Activated CD4-positive, alpha-beta memory T cell treated with anti-CD3 and anti-CD28 coated beads for 36 hours (primary cell): ENCODE measurements at regions not wholly inside any gene's neighbourhood (a gene's known extent, or its start where the extent isn't known, plus 50 kb on each side); places are given as distances from the start of the nearest gene placed in this dataset.

Experiments
- CTCF ChIA-PET: fragments of 350-600 bp; sonication (Branson Sonifier 250); formaldehyde crosslinking; loops from one replicate; lab custom pipeline; 2021; ENCODE audit warnings: antibody characterized with exemption, inconsistent platforms; lab: Charles Lee
- POLR2A ChIA-PET: fragments of 350-600 bp; sonication (Branson Sonifier 250); formaldehyde crosslinking; loops from one replicate; lab custom pipeline; 2021; ENCODE audit warnings: antibody characterized with exemption; lab: Charles Lee
- DNase-seq: peaks from one replicate; pipeline ENCODE4 v3.0.0-alpha.2; 2020
- H3K27ac Mint-ChIP-seq: one replicate; pipeline ENCODE4 v1.8.0; 2021; ENCODE audit warnings: mixed read lengths
- H3K27me3 Mint-ChIP-seq: one replicate; pipeline ENCODE4 v1.8.0; 2021; ENCODE audit warnings: mixed read lengths
- H3K36me3 Mint-ChIP-seq: one replicate; pipeline ENCODE4 v1.8.0; 2021; ENCODE audit warnings: mixed read lengths
- H3K4me1 Mint-ChIP-seq: one replicate; pipeline ENCODE4 v1.8.0; 2021; ENCODE audit warnings: low read depth, mixed read lengths
- H3K4me3 Mint-ChIP-seq: one replicate; pipeline ENCODE4 v1.8.0; 2021; ENCODE audit warnings: mild to moderate bottlenecking, mixed read lengths
- H3K9me3 Mint-ChIP-seq: one replicate; pipeline ENCODE4 v1.8.0; 2021; ENCODE audit warnings: mixed read lengths
- intact Hi-C: fragments of 100-400 bp; cut with micrococcal nuclease; formaldehyde crosslinking; loops from one replicate; pipeline ENCODE4 v1.15.1; 2023

- Mint-ChIP-seq H3K4me1 (no peaks in the 10 kb centered on the region), H3K27me3 (peaks cover 3% of the 10 kb centered on the region), H3K4me3 (no peak overlapping the region), H3K9me3 (no peaks in the 10 kb centered on the region), H3K36me3 (no peaks in the 10 kb centered on the region), H3K27ac (no peak overlapping the region)
- intact Hi-C loops, result no loop called here
- ChIA-PET CTCF (no interaction called here), POLR2A (no interaction called here)
- no peak for DNase-seq
These were observed 164.4 kb downstream of the TLR4 start for GRCh38 chr9:117868594-117868993.

GRCh38 chr9:117869287-117869686 lies 165.1 kb downstream of the TLR4 start:
- H3K9me3 Mint-ChIP-seq, result no peaks in the 10 kb centered on the region
- H3K36me3 Mint-ChIP-seq, result no peaks in the 10 kb centered on the region
- H3K27ac Mint-ChIP-seq, result no peak overlapping the region
- peaks cover 3% of the 10 kb centered on the region for H3K27me3 Mint-ChIP-seq
- intact Hi-C loops, result no loop called here
- no peak overlapping the region for H3K4me3 Mint-ChIP-seq
- no peaks in the 10 kb centered on the region for H3K4me1 Mint-ChIP-seq
- no peak for DNase-seq
- ChIA-PET POLR2A (no interaction called here), CTCF (no interaction called here)

GRCh38 chr9:117869712-117870111 lies 165.5 kb downstream of the TLR4 start:
- Mint-ChIP-seq H3K4me1 (no peaks in the 10 kb centered on the region), H3K36me3 (no peaks in the 10 kb centered on the region), H3K4me3 (no peak overlapping the region), H3K9me3 (no peaks in the 10 kb centered on the region), H3K27ac (no peak overlapping the region), H3K27me3 (peaks cover 3% of the 10 kb centered on the region)
- intact Hi-C loops, result no loop called here
- ChIA-PET POLR2A (no interaction called here), CTCF (no interaction called here)
- DNase-seq, result no peak

GRCh38 chr9:117873664-117874063 lies 169.5 kb downstream of the TLR4 start:
- H3K36me3 Mint-ChIP-seq, result no peaks in the 10 kb centered on the region

GRCh38 chr9:117875886-117876285 lies 171.7 kb downstream of the TLR4 start:
- no peak for DNase-seq
- Mint-ChIP-seq H3K36me3 (no peaks in the 10 kb centered on the region), H3K9me3 (peaks cover 3% of the 10 kb centered on the region), H3K27ac (no peak overlapping the region), H3K27me3 (no peaks in the 10 kb centered on the region), H3K4me3 (no peak overlapping the region), H3K4me1 (no peaks in the 10 kb centered on the region)
- ChIA-PET POLR2A (no interaction called here), CTCF (no interaction called here)
- intact Hi-C loops, result no loop called here

More at GRCh38 chr9:117873664-117874063, 169.5 kb downstream of the TLR4 start:
- Mint-ChIP-seq H3K4me1 (no peaks in the 10 kb centered on the region), H3K4me3 (no peak overlapping the region), H3K27me3 (no peaks in the 10 kb centered on the region), H3K9me3 (peaks cover 3% of the 10 kb centered on the region), H3K27ac (no peak overlapping the region)
- intact Hi-C loops, result no loop called here
- DNase-seq, result no peak
- ChIA-PET CTCF (no interaction called here), POLR2A (no interaction called here)

- POLR2A ChIA-PET, result no interaction called here
These were observed 178.0 kb downstream of the TLR4 start for GRCh38 chr9:117882171-117882570.

GRCh38 chr9:117886616-117887015 lies 182.4 kb downstream of the TLR4 start:
- Mint-ChIP-seq H3K36me3 (no peaks in the 10 kb centered on the region), H3K9me3 (no peaks in the 10 kb centered on the region), H3K4me1 (no peaks in the 10 kb centered on the region), H3K27me3 (no peaks in the 10 kb centered on the region), H3K4me3 (no peak overlapping the region), H3K27ac (no peak overlapping the region)
- ChIA-PET CTCF (no interaction called here), POLR2A (no interaction called here)
- no peak for DNase-seq
- intact Hi-C loops, result no loop called here

More at GRCh38 chr9:117882171-117882570, 178.0 kb downstream of the TLR4 start:
- H3K36me3 Mint-ChIP-seq, result no peaks in the 10 kb centered on the region
- no peak overlapping the region for H3K27ac Mint-ChIP-seq
- CTCF ChIA-PET, result no interaction called here
- intact Hi-C loops, result no loop called here
- no peaks in the 10 kb centered on the region for H3K4me1 Mint-ChIP-seq
- no peaks in the 10 kb centered on the region for H3K27me3 Mint-ChIP-seq
- DNase-seq, result no peak
- no peak overlapping the region for H3K4me3 Mint-ChIP-seq
- peaks cover 3% of the 10 kb centered on the region for H3K9me3 Mint-ChIP-seq

- POLR2A ChIA-PET, result no interaction called here
- intact Hi-C loops, result no loop called here
- CTCF ChIA-PET, result no interaction called here
- no peaks in the 10 kb centered on the region for H3K36me3 Mint-ChIP-seq
- H3K4me3 Mint-ChIP-seq, result no peak overlapping the region
- DNase-seq, result no peak
- no peak overlapping the region for H3K27ac Mint-ChIP-seq
- H3K9me3 Mint-ChIP-seq, result no peaks in the 10 kb centered on the region
- H3K27me3 Mint-ChIP-seq, result no peaks in the 10 kb centered on the region
- no peaks in the 10 kb centered on the region for H3K4me1 Mint-ChIP-seq
These were observed 183.2 kb downstream of the TLR4 start for GRCh38 chr9:117887383-117887782.

GRCh38 chr9:117887941-117888340 lies 183.7 kb downstream of the TLR4 start:
- Mint-ChIP-seq H3K27ac (no peak overlapping the region), H3K4me3 (no peak overlapping the region), H3K4me1 (no peaks in the 10 kb centered on the region), H3K36me3 (no peaks in the 10 kb centered on the region), H3K9me3 (no peaks in the 10 kb centered on the region), H3K27me3 (no peaks in the 10 kb centered on the region)
- DNase-seq, result no peak
- intact Hi-C loops, result no loop called here
- ChIA-PET POLR2A (no interaction called here), CTCF (no interaction called here)

- peaks cover 11% of the 10 kb centered on the region for H3K27me3 Mint-ChIP-seq
- H3K4me3 Mint-ChIP-seq, result no peak overlapping the region
- H3K4me1 Mint-ChIP-seq, result no peaks in the 10 kb centered on the region
- peaks cover 5% of the 10 kb centered on the region for H3K9me3 Mint-ChIP-seq
- H3K36me3 Mint-ChIP-seq, result no peaks in the 10 kb centered on the region
- no peak for DNase-seq
- ChIA-PET CTCF (no interaction called here), POLR2A (no interaction called here)
- intact Hi-C loops, result no loop called here
- H3K27ac Mint-ChIP-seq, result no peak overlapping the region
These were observed 199.2 kb downstream of the TLR4 start for GRCh38 chr9:117903453-117903852.

GRCh38 chr9:117906763-117907162 lies 202.6 kb downstream of the TLR4 start:
- H3K9me3 Mint-ChIP-seq, result peaks cover 26% of the 10 kb centered on the region
- no peak overlapping the region for H3K27ac Mint-ChIP-seq
- H3K4me1 Mint-ChIP-seq, result no peaks in the 10 kb centered on the region
- intact Hi-C loops, result no loop called here
- DNase-seq, result no peak
- no peak overlapping the region for H3K4me3 Mint-ChIP-seq
- CTCF ChIA-PET, result no interaction called here
- POLR2A ChIA-PET, result no interaction called here
- H3K27me3 Mint-ChIP-seq, result peaks cover 11% of the 10 kb centered on the region
- peaks cover 3% of the 10 kb centered on the region for H3K36me3 Mint-ChIP-seq

- DNase-seq, result no peak
- Mint-ChIP-seq H3K27me3 (peaks cover 11% of the 10 kb centered on the region), H3K27ac (no peak overlapping the region), H3K36me3 (peaks cover 3% of the 10 kb centered on the region), H3K4me1 (no peaks in the 10 kb centered on the region), H3K9me3 (peaks cover 29% of the 10 kb centered on the region), H3K4me3 (no peak overlapping the region)
- ChIA-PET POLR2A (no interaction called here), CTCF (no interaction called here)
- intact Hi-C loops, result no loop called here
These were observed 203.2 kb downstream of the TLR4 start for GRCh38 chr9:117907420-117907819.

GRCh38 chr9:117916291-117916690 lies 212.1 kb downstream of the TLR4 start:
- no peak overlapping the region for H3K4me3 Mint-ChIP-seq
- H3K36me3 Mint-ChIP-seq, result no peaks in the 10 kb centered on the region
- peaks cover 11% of the 10 kb centered on the region for H3K9me3 Mint-ChIP-seq
- ChIA-PET POLR2A (no interaction called here), CTCF (no interaction called here)
- DNase-seq, result no peak
- no peaks in the 10 kb centered on the region for H3K4me1 Mint-ChIP-seq
- H3K27me3 Mint-ChIP-seq, result no peaks in the 10 kb centered on the region
- intact Hi-C loops, result no loop called here
- no peak overlapping the region for H3K27ac Mint-ChIP-seq
